Fibroblast of gingiva (primary cell): ENCODE measurements at regions not wholly inside any gene's neighbourhood (a gene's known extent, or its start where the extent isn't known, plus 50 kb on each side); places are given as distances from the start of the nearest gene placed in this dataset.
"Not testable (repeated sequence)": the region's sequence is repeated elsewhere in the genome, so short reads cannot be mapped to it uniquely, and the experiment has no call there.

Experiments
- DNase-seq: peaks from one replicate; pipeline ENCODE4 v3.0.0-alpha.2; 2011; ENCODE audit warnings: low read depth

- DNase-seq = no peak
Observed at GRCh38 chr6:63486196-63486595, 86.1 kb upstream of the LOC128125822 start.

- no peak for DNase-seq
Observed at GRCh38 chr6:63487103-63487813, 85.0 kb upstream of the LOC128125822 start.

- no peak for DNase-seq
Observed at GRCh38 chr6:63491119-63491518, 81.2 kb upstream of the LOC128125822 start.

GRCh38 chr6:63492476-63492875 is 79.8 kb upstream of the LOC128125822 start:
- DNase-seq = no peak

- no peak for DNase-seq
Observed at GRCh38 chr6:63493557-63493956, 78.7 kb upstream of the LOC128125822 start.

- DNase-seq = no peak
Observed at GRCh38 chr6:63496361-63496804, 75.9 kb upstream of the LOC128125822 start.

GRCh38 chr6:63502156-63502555 is 70.1 kb upstream of the LOC128125822 start:
- DNase-seq = no peak

- DNase-seq = no peak
Observed at GRCh38 chr6:63503199-63503598, 69.1 kb upstream of the LOC128125822 start.

- DNase-seq = no peak
Observed at GRCh38 chr6:63504777-63505384, 67.4 kb upstream of the LOC128125822 start.

GRCh38 chr6:63507096-63507495 is 65.2 kb upstream of the LOC128125822 start:
- no peak for DNase-seq

GRCh38 chr6:63509652-63510352 is 62.5 kb upstream of the LOC128125822 start:
- DNase-seq = no peak

- no peak for DNase-seq
Observed at GRCh38 chr6:63510353-63510686, 62.0 kb upstream of the LOC128125822 start.

GRCh38 chr6:63510849-63511248 is 61.4 kb upstream of the LOC128125822 start:
- no peak for DNase-seq

- no peak for DNase-seq
Observed at GRCh38 chr6:63514488-63515173, 57.6 kb upstream of the LOC128125822 start.

GRCh38 chr6:63515227-63515626 is 57.1 kb upstream of the LOC128125822 start:
- DNase-seq = not testable (repeated sequence)

GRCh38 chr6:63516186-63516944 is 55.9 kb upstream of the LOC128125822 start:
- peak; percentile 2 for DNase-seq

- DNase-seq = no peak
Observed at GRCh38 chr6:63517221-63517620, 55.1 kb upstream of the LOC128125822 start.

GRCh38 chr6:63521475-63522210 is 50.6 kb upstream of the LOC128125822 start:
- DNase-seq = no peak
